ENCODE measurements at regions not wholly inside any gene's neighbourhood (a gene's known extent, or its start where the extent isn't known, plus 50 kb on each side); places are given as distances from the start of the nearest gene placed in this dataset.

DNA sequence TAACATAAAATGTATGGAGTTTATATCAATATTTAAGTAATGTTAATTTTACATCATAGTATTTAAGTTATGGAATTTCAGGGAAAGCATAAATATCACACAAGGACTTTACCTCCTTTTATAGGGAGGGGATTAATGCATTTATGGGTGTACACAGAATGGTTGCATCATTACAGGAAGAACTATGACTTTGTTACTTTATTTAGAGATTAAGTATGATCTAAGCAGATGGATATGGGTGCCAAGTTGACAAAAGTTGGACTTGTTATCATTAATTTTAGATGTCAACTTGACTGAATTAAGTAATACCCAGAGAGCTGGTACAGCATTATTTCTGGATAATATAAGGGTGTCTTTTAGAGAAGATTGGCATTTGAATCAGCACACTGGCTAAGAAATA is 160.5 kb upstream of the CDH10 start:
- no peak for DNase-seq

DNA sequence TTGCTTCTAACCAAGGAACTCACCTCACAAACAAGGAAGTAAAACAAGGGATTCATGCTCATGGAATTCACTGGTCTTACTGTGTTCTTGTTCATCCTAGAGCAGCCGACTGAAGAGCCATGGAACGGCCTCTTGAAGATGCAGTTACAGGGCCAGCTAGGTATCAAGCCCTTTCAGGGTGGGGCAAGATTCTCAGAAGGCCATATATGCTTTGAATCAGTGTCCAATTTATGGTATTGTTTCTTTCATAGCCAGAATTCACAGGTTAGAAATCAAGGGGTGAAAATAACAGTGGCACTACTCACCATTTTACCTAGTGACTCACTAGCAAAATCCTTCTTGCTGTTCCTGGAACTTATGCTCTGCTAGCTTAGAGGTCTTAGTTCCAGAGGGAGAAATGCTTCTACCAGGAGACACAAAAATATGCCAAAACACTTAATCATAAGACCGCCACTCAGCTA is 159.5 kb upstream of the CDH10 start:
- no peak for DNase-seq

DNA sequence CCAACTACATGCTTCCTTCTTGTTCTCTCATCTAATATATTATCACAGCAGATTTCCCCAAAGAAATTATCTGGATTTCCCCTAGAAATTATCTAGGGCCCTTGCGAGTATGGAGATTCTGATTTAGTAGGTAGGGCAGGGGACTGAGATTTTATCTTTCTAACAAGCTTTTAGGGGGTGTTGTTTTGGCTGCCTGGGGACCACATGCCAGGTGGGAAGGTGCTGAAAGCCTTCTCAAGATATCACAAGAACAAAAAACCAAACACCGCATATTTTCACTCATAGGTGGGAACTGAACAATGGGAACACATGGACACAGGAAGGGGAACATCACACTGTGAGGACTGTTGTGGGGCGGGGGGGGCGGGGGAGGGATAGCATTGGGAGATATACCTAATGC is 146.5 kb upstream of the CDH10 start:
- DNase-seq: no peak

- DNase-seq: no peak
Measured at GRCh38 chr5:24789611-24790351, 145.0 kb upstream of the CDH10 start.

GRCh38 chr5:24788829-24789514 is 144.2 kb upstream of the CDH10 start:
- no peak for DNase-seq

- DNase-seq: no peak
Measured at GRCh38 chr5:24786108-24786507, 141.3 kb upstream of the CDH10 start.

DNA sequence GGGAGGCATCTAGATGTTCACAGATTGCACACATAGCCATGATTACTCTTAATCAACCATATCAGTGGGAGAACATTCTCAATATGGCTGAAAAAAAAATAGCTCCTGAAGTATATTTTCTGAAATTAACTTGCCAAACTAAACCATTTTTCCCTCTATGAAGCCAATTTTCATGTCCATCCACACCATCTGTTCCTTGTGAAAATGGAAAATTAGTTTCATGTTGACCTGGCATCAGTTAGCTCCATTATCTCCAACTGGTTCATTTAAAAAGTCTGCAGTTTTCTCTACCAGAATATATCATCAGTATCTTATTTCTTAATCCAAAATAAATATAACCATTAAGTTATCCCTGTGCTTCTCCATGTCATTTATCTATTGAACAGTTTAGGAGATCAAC is 138.8 kb upstream of the CDH10 start:
- peak in 1 of 2 experiments; percentile 20 for DNase-seq

- DNase-seq: no peak
Measured at GRCh38 chr5:24777392-24777791, 132.6 kb upstream of the CDH10 start.

- DNase-seq: no peak
Measured at GRCh38 chr5:24773261-24773660, 128.5 kb upstream of the CDH10 start.

DNA sequence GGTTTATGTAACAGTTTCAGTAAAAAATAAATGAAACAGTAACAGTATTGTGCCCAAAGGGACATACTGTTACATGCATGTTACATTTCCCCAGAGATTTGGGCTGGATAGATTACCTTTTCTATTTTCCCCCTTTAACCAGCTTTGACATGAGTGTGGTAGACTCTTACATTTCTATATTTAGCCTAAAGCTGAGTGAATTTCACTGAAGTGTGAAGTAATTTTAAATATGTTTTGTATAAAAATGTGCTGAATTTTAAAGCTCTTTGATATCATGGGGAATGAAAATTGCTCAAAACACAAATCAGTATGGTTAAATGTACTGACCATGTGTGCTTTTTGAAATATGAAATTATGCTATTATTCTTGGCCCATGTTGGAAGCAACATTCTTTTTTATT is 122.3 kb upstream of the CDH10 start:
- no peak for DNase-seq

- DNase-seq: no peak
Measured at GRCh38 chr5:24765219-24765618, 120.4 kb upstream of the CDH10 start.

- DNase-seq: no peak
Measured at GRCh38 chr5:24750355-24750754, 105.6 kb upstream of the CDH10 start.

DNA sequence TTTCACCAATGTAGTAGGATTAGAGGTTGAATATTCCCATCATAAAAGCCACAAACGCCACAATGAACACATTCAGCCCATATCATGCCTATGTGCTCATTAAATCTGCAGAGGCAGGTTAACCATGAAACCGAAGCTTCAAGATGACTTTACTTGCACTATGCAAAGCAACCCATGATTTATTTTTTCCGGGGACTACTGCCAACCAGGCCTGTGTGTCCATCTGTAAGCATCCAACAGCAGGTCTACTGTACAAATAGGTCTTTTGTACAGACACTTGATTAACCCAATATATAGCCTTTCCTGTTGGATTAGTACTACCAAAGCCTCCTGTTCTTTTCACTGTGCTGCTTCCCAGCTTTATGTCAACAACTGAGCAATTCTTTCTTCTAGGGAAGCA is 104.9 kb upstream of the CDH10 start:
- DNase-seq: no peak

DNA sequence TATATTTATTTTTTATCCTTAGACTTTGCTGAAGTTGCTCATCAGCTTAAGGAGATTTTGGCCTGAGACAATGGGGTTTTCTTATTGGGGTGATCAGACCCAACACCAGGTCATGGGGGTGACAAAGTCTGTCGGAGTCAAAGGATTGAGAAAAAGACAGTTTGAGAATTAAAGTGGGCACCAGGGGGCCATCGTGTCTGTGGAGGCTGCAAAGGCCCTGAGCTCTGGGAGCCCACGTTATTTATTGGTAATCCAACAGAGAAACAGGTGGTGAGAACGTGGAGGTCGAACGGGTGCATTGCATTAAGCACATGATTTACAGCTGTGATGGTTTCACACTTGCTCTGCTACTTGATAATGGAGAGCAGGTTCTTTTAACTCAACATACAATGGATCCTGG is 102.5 kb upstream of the CDH10 start:
- no peak for DNase-seq

DNA sequence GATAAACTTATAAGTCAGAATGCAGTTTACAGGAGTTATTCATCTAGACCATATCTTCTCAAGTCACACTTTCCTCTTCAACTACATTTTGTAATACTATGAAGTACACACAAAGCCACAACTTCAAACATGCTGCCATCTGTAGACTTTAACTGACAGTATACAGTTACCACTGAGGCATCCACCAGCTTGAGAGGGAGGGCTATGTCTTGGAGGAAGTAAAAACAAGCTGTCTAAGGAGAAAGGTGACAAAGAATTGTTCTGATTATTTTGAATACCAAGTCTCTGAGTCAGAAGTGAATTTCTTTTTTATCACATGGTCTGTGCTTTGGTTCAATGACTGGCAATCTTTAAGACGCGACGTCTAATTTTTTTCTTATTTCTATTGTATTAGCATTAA is 97.6 kb upstream of the CDH10 start:
- DNase-seq: no peak

- DNase-seq: no peak
Measured at GRCh38 chr5:24737163-24737562, 92.4 kb upstream of the CDH10 start.

- DNase-seq: no peak
Measured at GRCh38 chr5:24735284-24735683, 90.5 kb upstream of the CDH10 start.

GRCh38 chr5:24732184-24732583 is 87.4 kb upstream of the CDH10 start:
- DNase-seq: no peak

GRCh38 chr5:24720743-24721142 is 76.0 kb upstream of the CDH10 start:
- DNase-seq: no peak

GRCh38 chr5:24714746-24715145 is 70.0 kb upstream of the CDH10 start:
- DNase-seq: no peak

GRCh38 chr5:24712947-24713346 is 68.2 kb upstream of the CDH10 start:
- DNase-seq: no peak

GRCh38 chr5:24712047-24712446 is 67.3 kb upstream of the CDH10 start:
- DNase-seq: no peak

DNA sequence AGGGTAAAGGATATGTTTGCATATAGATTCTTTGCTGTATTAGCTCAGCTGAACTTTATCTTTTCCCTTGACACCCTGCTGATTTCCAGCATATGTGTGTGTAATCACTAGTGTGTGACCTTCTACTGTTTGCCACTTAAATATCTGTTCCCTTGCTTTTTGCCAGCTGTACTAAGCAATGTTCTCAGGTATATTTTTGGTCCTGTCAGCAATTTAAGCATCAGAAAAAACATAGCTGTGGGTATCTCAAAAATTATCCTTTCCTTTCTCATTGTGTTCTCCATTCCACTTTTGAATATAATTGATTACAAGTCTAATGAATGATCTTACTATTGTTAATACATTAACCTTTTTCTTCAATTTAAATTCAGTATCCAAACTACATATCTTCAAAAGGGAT is 59.2 kb upstream of the CDH10 start:
- DNase-seq: peak in 1 of 2 experiments; percentile 64
